Head of caudate nucleus (tissue), 42 donors: ENCODE measurements at regions not wholly inside any gene's neighbourhood (a gene's known extent, or its start where the extent isn't known, plus 50 kb on each side); places are given as distances from the start of the nearest gene placed in this dataset.

Experiments
- DNase-seq, 42 donors: peaks; one replicate each; pipeline versions ENCODE4 v3.0.0 to v3.0.0-alpha.2; 2020 to 2021; ENCODE audit warnings: mixed read lengths in 7 of 42
- intact Hi-C: fragments of 100-400 bp; cut with DNase I; formaldehyde crosslinking; loops from one replicate; pipeline ENCODE4 v1.15.0; 2022

DNA sequence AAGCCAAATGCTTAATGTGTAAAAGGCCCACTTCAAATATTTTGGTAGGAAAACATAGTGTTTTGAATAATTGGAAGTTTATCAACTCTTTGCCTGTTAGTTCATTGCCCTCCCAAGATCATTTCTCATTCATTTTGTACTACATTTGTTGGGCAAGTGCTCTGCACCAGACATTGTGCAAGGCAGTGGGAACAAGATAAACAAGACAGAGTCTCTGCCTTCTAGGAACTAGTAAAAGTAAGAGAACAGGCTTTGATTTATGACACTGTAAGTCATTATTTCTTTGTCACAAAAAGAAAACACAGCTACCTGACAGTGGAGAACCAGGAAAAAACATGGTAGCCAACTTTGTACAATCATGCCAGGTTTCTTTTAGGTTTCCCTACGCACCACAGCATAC, 63.7 kb upstream of the PAM start:
- DNase-seq: no peak
- intact Hi-C loops: no loop called here

DNA sequence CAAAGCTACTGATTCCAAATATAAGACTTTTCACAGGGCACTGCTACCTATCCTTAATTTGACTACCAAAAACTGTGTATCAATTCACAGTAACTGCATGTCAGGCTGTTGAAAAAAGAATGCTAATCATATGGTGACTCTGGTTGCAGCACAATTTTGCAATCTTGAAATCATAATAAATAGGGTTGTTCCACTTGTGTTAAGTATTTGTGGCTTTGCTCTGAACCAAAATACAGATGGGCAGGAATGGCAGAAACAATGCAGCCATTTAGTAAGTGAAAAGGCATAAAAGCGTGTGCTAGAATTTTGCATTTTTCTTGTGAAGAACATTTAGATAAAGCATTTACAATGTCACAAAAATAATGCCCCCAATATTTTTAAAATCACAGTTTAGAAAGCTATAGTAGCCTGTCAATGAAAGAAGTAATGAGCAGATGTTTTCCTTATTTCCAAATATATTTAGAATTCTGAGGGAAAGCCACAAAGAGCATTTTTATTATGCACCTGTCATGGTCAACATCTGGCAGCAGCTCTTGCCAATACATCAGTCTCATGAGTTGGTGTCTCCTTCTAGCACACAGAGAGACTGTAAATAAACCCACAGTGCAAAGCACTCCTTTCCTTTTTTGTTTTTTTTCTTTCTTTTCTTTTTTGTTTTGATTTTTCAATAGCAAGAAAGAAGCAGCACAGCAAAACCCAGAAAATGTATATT, 54.8 kb upstream of the PAM start:
- intact Hi-C loops: no loop called here
- no peak for DNase-seq

DNA sequence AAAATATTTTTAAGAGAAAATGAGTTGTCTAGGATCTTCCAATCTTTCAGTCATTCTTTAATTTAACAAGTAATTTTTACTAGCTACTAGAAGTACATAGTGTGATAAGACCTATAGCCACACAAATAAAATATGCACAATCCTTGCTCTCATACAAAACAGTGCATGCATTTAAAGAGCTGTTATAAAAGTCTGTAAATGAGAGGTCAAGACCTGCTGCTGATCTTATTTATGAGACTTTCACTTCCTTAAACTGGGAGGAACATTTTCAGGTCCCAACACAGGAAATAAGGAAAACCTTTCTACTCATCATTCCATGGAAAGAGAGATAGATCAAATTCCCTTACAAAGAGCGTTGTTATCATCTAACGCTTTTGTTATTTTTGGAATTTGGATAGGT, 54.2 kb upstream of the PAM start:
- no peak for DNase-seq
- intact Hi-C loops: no loop called here

DNA sequence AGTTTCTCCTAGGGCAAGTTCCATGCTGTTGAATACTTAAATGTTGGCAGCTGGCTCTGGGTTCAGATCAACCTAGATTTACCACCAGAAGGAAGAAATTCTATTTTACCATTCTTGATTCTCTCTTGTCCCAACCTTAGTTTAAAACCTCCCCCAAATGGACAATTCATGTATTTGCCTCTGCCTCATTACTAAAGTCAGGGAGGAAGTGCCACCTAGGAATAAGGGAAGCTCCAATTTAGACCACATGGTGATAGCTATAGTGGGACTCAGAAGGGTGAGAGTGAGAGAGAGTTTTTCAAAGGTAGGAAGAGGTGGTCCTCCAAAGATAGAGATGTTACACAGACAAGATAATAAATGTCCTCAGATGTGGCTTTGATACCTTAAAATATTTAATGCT, 53.4 kb upstream of the PAM start:
- no peak for DNase-seq
- intact Hi-C loops: no loop called here
